B cell (primary cell): ENCODE measurements at regions not wholly inside any gene's neighbourhood (a gene's known extent, or its start where the extent isn't known, plus 50 kb on each side); places are given as distances from the start of the nearest gene placed in this dataset.

ENCODE experiments used
- EZH2 ChIP-seq: IDR thresholded peaks from 2 replicates; pipeline ENCODE4 v1.6.1; 2012; ENCODE audit warnings: borderline replicate concordance, low read depth, mild to moderate bottlenecking, moderate library complexity, low read length; ENCODE audit not compliant: insufficient read depth, poor library complexity, severe bottlenecking
- TF ChIP-seq, protein P1 (sequence below): fragments of 200-600 bp; IDR thresholded peaks from one replicate; pipeline ENCODE4 v1.8.0; 2022; ENCODE audit warnings: antibody characterized with exemption, mild to moderate bottlenecking

DNA sequence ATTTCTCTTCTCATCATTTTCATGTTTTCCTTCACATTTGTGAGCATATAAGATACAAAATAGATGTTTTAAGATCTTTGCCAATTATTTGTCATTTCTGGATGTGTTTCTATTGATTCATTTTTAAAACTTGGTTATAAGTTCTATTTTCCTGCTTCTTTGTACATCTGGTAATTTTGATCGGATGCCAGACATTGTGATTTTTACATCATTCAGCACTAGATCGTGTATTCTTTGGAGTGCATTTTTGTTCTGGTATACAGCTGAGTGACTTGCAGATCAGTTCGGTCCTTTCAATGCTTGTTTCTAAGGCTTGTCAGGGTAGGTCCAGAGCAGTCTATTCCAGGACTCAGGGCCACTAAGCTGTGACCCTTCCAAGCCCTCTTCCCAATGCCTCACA, 198.2 kb downstream of the KLF12 start:
- TF ChIP-seq, protein P1, sequence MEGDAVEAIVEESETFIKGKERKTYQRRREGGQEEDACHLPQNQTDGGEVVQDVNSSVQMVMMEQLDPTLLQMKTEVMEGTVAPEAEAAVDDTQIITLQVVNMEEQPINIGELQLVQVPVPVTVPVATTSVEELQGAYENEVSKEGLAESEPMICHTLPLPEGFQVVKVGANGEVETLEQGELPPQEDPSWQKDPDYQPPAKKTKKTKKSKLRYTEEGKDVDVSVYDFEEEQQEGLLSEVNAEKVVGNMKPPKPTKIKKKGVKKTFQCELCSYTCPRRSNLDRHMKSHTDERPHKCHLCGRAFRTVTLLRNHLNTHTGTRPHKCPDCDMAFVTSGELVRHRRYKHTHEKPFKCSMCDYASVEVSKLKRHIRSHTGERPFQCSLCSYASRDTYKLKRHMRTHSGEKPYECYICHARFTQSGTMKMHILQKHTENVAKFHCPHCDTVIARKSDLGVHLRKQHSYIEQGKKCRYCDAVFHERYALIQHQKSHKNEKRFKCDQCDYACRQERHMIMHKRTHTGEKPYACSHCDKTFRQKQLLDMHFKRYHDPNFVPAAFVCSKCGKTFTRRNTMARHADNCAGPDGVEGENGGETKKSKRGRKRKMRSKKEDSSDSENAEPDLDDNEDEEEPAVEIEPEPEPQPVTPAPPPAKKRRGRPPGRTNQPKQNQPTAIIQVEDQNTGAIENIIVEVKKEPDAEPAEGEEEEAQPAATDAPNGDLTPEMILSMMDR, result no peak
- no peak for TF ChIP-seq EZH2
